ENCODE measurements at regions not wholly inside any gene's neighbourhood (a gene's known extent, or its start where the extent isn't known, plus 50 kb on each side); places are given as distances from the start of the nearest gene placed in this dataset.

DNA sequence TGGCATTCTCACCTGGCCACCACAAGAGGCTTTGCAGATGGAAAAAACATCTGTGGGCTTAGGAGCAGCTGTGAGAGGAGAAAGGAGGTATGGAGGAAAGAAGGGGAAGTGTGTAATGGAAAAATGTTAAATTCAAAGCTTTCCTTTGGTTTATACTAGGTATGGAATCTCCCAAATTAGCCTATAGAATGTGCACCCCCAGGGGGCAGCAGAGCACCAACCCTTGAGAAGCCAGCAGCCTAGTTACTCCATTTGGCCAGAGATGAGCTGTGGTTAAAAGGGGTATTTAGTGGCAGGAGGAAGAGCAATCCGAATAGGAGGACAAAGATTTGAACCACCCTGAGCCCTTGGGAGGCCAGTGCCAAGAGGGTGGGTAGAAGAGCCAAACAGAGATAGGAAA, 97.5 kb upstream of the CTTNBP2NL start:
- no peak for TF ChIP-seq POLR2AphosphoS5 (IDR thresholded peaks at IDR 0.05)
- TF ChIP-seq, protein P1, sequence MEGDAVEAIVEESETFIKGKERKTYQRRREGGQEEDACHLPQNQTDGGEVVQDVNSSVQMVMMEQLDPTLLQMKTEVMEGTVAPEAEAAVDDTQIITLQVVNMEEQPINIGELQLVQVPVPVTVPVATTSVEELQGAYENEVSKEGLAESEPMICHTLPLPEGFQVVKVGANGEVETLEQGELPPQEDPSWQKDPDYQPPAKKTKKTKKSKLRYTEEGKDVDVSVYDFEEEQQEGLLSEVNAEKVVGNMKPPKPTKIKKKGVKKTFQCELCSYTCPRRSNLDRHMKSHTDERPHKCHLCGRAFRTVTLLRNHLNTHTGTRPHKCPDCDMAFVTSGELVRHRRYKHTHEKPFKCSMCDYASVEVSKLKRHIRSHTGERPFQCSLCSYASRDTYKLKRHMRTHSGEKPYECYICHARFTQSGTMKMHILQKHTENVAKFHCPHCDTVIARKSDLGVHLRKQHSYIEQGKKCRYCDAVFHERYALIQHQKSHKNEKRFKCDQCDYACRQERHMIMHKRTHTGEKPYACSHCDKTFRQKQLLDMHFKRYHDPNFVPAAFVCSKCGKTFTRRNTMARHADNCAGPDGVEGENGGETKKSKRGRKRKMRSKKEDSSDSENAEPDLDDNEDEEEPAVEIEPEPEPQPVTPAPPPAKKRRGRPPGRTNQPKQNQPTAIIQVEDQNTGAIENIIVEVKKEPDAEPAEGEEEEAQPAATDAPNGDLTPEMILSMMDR (IDR thresholded peaks at IDR 0.05), result peak in 1 of 2 donors; percentile 10
- no peak for TF ChIP-seq POLR2A (IDR thresholded peaks at IDR 0.05)
- TF ChIP-seq EP300 (IDR thresholded peaks at IDR 0.05), result no peak

All from suprapubic skin (tissue), 4 donors.